ENCODE measurements at regions not wholly inside any gene's neighbourhood (a gene's known extent, or its start where the extent isn't known, plus 50 kb on each side); places are given as distances from the start of the nearest gene placed in this dataset.

DNA sequence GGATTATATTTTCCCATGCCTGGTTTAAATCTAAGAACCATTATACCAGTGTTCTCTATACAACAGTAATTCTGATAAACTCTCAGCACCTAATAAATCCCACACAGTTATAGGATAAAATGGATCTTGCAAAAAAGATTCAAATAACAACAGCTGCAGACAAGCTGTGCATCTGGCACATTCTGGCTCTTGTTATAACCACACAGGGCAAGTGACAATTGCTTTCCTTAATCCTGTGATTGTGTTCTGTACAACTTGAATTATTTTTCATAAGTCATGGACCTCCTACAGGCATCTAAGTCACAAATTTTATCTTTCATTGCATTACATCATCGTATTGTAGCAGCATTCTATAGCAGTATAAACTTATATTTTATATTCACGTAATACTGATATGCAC, 948.3 kb downstream of the SLITRK1 start (continued):
- TF ChIP-seq, protein P1, sequence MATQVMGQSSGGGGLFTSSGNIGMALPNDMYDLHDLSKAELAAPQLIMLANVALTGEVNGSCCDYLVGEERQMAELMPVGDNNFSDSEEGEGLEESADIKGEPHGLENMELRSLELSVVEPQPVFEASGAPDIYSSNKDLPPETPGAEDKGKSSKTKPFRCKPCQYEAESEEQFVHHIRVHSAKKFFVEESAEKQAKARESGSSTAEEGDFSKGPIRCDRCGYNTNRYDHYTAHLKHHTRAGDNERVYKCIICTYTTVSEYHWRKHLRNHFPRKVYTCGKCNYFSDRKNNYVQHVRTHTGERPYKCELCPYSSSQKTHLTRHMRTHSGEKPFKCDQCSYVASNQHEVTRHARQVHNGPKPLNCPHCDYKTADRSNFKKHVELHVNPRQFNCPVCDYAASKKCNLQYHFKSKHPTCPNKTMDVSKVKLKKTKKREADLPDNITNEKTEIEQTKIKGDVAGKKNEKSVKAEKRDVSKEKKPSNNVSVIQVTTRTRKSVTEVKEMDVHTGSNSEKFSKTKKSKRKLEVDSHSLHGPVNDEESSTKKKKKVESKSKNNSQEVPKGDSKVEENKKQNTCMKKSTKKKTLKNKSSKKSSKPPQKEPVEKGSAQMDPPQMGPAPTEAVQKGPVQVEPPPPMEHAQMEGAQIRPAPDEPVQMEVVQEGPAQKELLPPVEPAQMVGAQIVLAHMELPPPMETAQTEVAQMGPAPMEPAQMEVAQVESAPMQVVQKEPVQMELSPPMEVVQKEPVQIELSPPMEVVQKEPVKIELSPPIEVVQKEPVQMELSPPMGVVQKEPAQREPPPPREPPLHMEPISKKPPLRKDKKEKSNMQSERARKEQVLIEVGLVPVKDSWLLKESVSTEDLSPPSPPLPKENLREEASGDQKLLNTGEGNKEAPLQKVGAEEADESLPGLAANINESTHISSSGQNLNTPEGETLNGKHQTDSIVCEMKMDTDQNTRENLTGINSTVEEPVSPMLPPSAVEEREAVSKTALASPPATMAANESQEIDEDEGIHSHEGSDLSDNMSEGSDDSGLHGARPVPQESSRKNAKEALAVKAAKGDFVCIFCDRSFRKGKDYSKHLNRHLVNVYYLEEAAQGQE (IDR thresholded peaks at IDR 0.05; ENCODE audit: unreplicated experiment): no peak
- TF ChIP-seq ZNF114 (CRISPR knock-in tag; IDR thresholded peaks at IDR 0.05): no peak

DNA sequence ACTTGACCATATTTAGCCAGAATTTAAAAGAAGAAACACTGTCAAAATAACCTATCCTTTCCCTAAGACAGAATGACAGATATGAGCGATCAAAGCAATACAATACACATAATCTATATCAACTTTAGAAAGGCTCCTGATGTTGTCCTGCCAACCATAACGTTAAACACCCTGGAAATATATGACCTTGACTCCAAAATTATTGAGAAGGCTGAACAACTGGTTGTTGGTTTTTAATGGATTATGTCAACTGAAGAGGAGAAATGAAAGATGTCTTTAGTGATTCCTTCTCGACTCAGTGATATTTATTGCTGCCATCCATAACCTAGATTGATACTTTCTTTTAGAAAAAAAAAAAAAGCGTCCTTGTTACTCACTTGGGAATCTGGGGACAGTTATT, 957.2 kb downstream of the SLITRK1 start:
- H3K9me2 ChIP-seq (ENCODE audit: insufficient read depth): no peaks in the 10 kb centered on the region
- H3K9me3 Mint-ChIP-seq: no peaks in the 10 kb centered on the region
- no peaks in the 10 kb centered on the region for H3K36me3 ChIP-seq (ENCODE audit: insufficient read depth)
- no peaks in the 10 kb centered on the region for H3K4me1 ChIP-seq (ENCODE audit: insufficient read depth)
- H3K4me2 ChIP-seq: no peak overlapping the region
- H3K27ac Mint-ChIP-seq: no peak overlapping the region
- no peaks in the 10 kb centered on the region for H3K27me3 ChIP-seq (ENCODE audit: insufficient read depth)
- H2AFZ ChIP-seq: no peak overlapping the region
- TF ChIP-seq EZH2phosphoT487 (IDR thresholded peaks at IDR 0.05; ENCODE audit: unreplicated experiment) (no peak), ZNF331 (CRISPR knock-in tag; IDR thresholded peaks at IDR 0.05; ENCODE audit: low read depth) (no peak), CREB1 (CRISPR knock-in tag; IDR thresholded peaks at IDR 0.05; ENCODE audit: low read depth) (no peak)
- TF ChIP-seq, protein P2, sequence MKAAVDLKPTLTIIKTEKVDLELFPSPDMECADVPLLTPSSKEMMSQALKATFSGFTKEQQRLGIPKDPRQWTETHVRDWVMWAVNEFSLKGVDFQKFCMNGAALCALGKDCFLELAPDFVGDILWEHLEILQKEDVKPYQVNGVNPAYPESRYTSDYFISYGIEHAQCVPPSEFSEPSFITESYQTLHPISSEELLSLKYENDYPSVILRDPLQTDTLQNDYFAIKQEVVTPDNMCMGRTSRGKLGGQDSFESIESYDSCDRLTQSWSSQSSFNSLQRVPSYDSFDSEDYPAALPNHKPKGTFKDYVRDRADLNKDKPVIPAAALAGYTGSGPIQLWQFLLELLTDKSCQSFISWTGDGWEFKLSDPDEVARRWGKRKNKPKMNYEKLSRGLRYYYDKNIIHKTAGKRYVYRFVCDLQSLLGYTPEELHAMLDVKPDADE (IDR thresholded peaks at IDR 0.05): no peak
- TF ChIP-seq, protein P3, sequence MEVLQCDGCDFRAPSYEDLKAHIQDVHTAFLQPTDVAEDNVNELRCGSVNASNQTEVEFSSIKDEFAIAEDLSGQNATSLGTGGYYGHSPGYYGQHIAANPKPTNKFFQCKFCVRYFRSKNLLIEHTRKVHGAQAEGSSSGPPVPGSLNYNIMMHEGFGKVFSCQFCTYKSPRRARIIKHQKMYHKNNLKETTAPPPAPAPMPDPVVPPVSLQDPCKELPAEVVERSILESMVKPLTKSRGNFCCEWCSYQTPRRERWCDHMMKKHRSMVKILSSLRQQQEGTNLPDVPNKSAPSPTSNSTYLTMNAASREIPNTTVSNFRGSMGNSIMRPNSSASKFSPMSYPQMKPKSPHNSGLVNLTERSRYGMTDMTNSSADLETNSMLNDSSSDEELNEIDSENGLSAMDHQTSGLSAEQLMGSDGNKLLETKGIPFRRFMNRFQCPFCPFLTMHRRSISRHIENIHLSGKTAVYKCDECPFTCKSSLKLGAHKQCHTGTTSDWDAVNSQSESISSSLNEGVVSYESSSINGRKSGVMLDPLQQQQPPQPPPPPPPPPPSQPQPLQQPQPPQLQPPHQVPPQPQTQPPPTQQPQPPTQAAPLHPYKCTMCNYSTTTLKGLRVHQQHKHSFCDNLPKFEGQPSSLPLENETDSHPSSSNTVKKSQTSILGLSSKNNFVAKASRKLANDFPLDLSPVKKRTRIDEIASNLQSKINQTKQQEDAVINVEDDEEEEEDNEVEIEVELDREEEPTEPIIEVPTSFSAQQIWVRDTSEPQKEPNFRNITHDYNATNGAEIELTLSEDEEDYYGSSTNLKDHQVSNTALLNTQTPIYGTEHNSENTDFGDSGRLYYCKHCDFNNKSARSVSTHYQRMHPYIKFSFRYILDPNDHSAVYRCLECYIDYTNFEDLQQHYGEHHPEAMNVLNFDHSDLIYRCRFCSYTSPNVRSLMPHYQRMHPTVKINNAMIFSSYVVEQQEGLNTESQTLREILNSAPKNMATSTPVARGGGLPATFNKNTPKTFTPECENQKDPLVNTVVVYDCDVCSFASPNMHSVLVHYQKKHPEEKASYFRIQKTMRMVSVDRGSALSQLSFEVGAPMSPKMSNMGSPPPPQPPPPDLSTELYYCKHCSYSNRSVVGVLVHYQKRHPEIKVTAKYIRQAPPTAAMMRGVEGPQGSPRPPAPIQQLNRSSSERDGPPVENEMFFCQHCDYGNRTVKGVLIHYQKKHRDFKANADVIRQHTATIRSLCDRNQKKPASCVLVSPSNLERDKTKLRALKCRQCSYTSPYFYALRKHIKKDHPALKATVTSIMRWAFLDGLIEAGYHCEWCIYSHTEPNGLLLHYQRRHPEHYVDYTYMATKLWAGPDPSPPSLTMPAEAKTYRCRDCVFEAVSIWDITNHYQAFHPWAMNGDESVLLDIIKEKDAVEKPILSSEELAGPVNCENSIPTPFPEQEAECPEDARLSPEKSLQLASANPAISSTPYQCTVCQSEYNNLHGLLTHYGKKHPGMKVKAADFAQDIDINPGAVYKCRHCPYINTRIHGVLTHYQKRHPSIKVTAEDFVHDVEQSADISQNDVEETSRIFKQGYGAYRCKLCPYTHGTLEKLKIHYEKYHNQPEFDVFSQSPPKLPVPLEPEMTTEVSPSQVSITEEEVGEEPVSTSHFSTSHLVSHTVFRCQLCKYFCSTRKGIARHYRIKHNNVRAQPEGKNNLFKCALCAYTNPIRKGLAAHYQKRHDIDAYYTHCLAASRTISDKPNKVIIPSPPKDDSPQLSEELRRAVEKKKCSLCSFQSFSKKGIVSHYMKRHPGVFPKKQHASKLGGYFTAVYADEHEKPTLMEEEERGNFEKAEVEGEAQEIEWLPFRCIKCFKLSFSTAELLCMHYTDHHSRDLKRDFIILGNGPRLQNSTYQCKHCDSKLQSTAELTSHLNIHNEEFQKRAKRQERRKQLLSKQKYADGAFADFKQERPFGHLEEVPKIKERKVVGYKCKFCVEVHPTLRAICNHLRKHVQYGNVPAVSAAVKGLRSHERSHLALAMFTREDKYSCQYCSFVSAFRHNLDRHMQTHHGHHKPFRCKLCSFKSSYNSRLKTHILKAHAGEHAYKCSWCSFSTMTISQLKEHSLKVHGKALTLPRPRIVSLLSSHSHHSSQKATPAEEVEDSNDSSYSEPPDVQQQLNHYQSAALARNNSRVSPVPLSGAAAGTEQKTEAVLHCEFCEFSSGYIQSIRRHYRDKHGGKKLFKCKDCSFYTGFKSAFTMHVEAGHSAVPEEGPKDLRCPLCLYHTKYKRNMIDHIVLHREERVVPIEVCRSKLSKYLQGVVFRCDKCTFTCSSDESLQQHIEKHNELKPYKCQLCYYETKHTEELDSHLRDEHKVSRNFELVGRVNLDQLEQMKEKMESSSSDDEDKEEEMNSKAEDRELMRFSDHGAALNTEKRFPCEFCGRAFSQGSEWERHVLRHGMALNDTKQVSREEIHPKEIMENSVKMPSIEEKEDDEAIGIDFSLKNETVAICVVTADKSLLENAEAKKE (CRISPR knock-in tag; IDR thresholded peaks at IDR 0.05): no peak
- TF ChIP-seq, protein P1 (IDR thresholded peaks at IDR 0.05; ENCODE audit: unreplicated experiment): no peak
- DNase-seq (ENCODE audit: low spot score) (no peak), ATAC-seq (no peak)
- no peak overlapping the region for H3K4me3 Mint-ChIP-seq
- H3K36me3 Mint-ChIP-seq (ENCODE audit: low read depth): no peaks in the 10 kb centered on the region
- H3K4me1 Mint-ChIP-seq: no peaks in the 10 kb centered on the region
- no peak overlapping the region for H3K4me3 ChIP-seq
- no peaks in the 10 kb centered on the region for H3K79me2 ChIP-seq (replicated peaks; ENCODE audit: insufficient read depth)
- no peaks in the 10 kb centered on the region for H3F3A ChIP-seq (replicated peaks; ENCODE audit: low read depth)
- H3K27ac ChIP-seq (ENCODE audit: low read depth): no peak overlapping the region
- no peaks in the 10 kb centered on the region for H4K20me1 ChIP-seq (replicated peaks; ENCODE audit: insufficient read depth)
- H3K27me3 Mint-ChIP-seq (ENCODE audit: insufficient read depth, low read depth, poor library complexity): no peaks in the 10 kb centered on the region
